Prostate gland (tissue), 2 donors: ENCODE measurements at regions not wholly inside any gene's neighbourhood (a gene's known extent, or its start where the extent isn't known, plus 50 kb on each side); places are given as distances from the start of the nearest gene placed in this dataset.

ENCODE experiments used
- POLR2AphosphoS5 ChIP-seq: sonication (generic); formaldehyde crosslinking; IDR thresholded peaks from one replicate; pipeline ENCODE4 v1.6.1; 2017; ENCODE audit warnings: antibody characterized with exemption
- TF ChIP-seq, protein P1 (sequence below), 4 experiments: fragments of 200-600 bp in 2 of 4; fragments of 450-650 bp in 2 of 4; sonication (generic) in 2 of 4; IDR thresholded peaks; 1 replicate in 3 of 4; 2 replicates in 1 of 4; pipeline ENCODE4 v1.5.1; 2016 to 2019; ENCODE audit warnings: antibody characterized with exemption in 4 of 4, mild to moderate bottlenecking in 2 of 4, moderate library complexity in 2 of 4

- TF ChIP-seq, protein P1, sequence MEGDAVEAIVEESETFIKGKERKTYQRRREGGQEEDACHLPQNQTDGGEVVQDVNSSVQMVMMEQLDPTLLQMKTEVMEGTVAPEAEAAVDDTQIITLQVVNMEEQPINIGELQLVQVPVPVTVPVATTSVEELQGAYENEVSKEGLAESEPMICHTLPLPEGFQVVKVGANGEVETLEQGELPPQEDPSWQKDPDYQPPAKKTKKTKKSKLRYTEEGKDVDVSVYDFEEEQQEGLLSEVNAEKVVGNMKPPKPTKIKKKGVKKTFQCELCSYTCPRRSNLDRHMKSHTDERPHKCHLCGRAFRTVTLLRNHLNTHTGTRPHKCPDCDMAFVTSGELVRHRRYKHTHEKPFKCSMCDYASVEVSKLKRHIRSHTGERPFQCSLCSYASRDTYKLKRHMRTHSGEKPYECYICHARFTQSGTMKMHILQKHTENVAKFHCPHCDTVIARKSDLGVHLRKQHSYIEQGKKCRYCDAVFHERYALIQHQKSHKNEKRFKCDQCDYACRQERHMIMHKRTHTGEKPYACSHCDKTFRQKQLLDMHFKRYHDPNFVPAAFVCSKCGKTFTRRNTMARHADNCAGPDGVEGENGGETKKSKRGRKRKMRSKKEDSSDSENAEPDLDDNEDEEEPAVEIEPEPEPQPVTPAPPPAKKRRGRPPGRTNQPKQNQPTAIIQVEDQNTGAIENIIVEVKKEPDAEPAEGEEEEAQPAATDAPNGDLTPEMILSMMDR (IDR thresholded peaks at IDR 0.05) = no peak
- TF ChIP-seq POLR2AphosphoS5 = no peak
Observed at GRCh38 chr2:5867056-5867455, 174.9 kb downstream of the SOX11 start.
